ENCODE measurements at regions not wholly inside any gene's neighbourhood (a gene's known extent, or its start where the extent isn't known, plus 50 kb on each side); places are given as distances from the start of the nearest gene placed in this dataset.

DNA sequence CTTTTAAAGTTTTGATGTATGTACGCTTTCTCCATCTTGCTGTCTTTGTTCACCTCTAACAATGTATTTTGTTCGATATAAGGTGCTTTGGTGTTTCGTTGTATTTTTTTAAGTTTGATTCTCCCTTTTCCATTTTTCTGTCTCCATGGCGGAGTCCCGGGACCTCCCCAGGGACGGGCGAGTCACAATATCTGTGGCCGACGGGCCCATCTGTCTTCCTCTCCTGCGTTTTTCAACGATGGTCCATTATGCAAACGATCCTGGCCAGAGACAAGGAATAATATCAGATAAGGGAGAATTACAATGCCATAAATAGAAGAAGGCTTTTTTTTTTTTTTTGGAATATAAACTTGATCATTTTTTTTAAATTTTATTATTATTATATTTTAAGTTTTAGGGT is 112.3 kb upstream of the SHOX start:
- Histone ChIP-seq H3K9me3 (ENCODE audit: insufficient read depth, low read length) (no peaks in the 10 kb centered on the region), H3K79me2 (ENCODE audit: low read length) (no peaks in the 10 kb centered on the region), H3K4me2 (ENCODE audit: low read length) (no peak overlapping the region), H3K27ac (ENCODE audit: low read length) (no peak overlapping the region), H3K36me3 (replicated peaks; ENCODE audit: low read depth, low read length) (no peaks in the 10 kb centered on the region), H3K27me3 (ENCODE audit: low read depth, low read length) (no peaks in the 10 kb centered on the region), H4K20me1 (ENCODE audit: insufficient read depth, low read length) (no peaks in the 10 kb centered on the region), H3K9ac (ENCODE audit: low read length) (no peak overlapping the region), H3K4me3 (ENCODE audit: low read length) (no peak overlapping the region), H3K4me1 (ENCODE audit: low read length) (no peaks in the 10 kb centered on the region), H2AFZ (ENCODE audit: low read depth, low read length) (no peak overlapping the region)
- TF ChIP-seq EZH2phosphoT487 (IDR thresholded peaks at IDR 0.05; ENCODE audit: low read depth): no peak
- TF ChIP-seq, protein P1, sequence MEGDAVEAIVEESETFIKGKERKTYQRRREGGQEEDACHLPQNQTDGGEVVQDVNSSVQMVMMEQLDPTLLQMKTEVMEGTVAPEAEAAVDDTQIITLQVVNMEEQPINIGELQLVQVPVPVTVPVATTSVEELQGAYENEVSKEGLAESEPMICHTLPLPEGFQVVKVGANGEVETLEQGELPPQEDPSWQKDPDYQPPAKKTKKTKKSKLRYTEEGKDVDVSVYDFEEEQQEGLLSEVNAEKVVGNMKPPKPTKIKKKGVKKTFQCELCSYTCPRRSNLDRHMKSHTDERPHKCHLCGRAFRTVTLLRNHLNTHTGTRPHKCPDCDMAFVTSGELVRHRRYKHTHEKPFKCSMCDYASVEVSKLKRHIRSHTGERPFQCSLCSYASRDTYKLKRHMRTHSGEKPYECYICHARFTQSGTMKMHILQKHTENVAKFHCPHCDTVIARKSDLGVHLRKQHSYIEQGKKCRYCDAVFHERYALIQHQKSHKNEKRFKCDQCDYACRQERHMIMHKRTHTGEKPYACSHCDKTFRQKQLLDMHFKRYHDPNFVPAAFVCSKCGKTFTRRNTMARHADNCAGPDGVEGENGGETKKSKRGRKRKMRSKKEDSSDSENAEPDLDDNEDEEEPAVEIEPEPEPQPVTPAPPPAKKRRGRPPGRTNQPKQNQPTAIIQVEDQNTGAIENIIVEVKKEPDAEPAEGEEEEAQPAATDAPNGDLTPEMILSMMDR (IDR thresholded peaks at IDR 0.05; ENCODE audit: low read depth, low read length): no peak

DNA sequence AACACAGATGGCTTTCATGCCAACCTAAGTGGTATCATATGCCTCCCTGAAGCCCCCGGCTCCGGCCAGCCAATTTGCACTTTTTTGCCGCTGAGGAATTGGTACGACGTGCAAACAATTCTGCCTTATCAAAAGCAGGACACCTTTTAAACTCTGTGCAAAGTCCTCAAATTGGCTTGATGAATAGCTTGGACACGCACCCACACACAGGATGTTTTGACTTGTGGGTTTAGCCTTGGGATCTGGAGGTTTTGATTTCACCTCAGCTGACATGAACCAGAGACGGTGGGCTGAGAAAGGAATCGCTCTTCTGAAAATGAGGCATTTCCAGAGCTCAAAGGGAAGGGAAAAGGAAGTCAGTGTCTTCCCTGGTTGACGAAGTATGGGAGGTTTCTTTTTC is 110.8 kb upstream of the SHOX start:
- Histone ChIP-seq H3K9ac (ENCODE audit: low read length) (no peak overlapping the region), H3K79me2 (ENCODE audit: low read length) (no peaks in the 10 kb centered on the region), H4K20me1 (ENCODE audit: insufficient read depth, low read length) (no peaks in the 10 kb centered on the region), H2AFZ (ENCODE audit: low read depth, low read length) (no peak overlapping the region), H3K9me3 (ENCODE audit: insufficient read depth, low read length) (no peaks in the 10 kb centered on the region), H3K4me3 (ENCODE audit: low read length) (no peak overlapping the region), H3K27me3 (ENCODE audit: low read depth, low read length) (no peaks in the 10 kb centered on the region), H3K36me3 (replicated peaks; ENCODE audit: low read depth, low read length) (no peaks in the 10 kb centered on the region), H3K27ac (ENCODE audit: low read length) (no peak overlapping the region), H3K4me1 (ENCODE audit: low read length) (no peaks in the 10 kb centered on the region), H3K4me2 (ENCODE audit: low read length) (no peak overlapping the region)
- TF ChIP-seq EZH2phosphoT487 (IDR thresholded peaks at IDR 0.05; ENCODE audit: low read depth): no peak
- TF ChIP-seq, protein P1 (IDR thresholded peaks at IDR 0.05; ENCODE audit: low read depth, low read length): no peak

DNA sequence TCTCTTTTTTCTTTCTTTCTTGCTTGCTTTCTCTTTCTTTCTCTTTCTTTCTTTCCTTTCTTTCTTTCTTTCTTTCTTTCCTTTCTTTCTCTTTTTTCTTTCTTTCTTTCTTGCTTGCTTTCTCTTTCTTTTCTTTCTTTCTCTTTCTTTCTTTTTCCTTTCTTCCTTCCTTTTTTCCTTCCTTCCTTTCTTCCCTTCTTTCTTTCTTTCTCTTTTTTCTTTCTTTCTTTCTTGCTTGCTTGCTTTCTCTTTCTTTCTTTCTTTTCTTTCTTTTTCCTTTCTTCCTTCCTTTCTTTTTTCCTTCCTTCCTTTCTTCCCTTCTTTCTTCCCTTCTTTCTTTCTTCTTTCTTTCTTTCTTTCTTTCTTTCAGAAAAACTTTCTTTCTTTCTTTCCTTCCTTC is 108.1 kb upstream of the SHOX start:
- TF ChIP-seq, protein P1 (IDR thresholded peaks at IDR 0.05; ENCODE audit: low read depth, low read length): no peak
- TF ChIP-seq EZH2phosphoT487 (IDR thresholded peaks at IDR 0.05; ENCODE audit: low read depth): no peak
- no peak overlapping the region for H3K4me2 ChIP-seq (ENCODE audit: low read length)

DNA sequence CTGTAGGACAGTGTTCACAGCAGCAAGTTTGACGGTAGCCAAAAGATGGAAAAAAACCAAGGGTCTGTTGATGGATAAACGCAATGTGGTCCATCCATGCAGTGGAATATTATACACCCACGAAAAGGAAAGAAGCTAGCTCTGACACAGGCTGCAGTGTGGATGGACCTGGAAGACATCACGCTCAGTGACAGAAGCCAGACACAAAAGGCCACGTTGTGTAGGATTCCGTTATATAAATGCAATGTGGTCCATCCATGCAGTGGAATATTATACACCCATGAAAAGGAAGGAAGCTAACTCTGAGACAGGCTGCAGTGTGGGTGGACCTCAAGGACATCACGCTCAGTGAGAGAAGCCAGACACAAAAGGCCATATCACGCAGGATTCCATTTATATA is 105.5 kb upstream of the SHOX start:
- Histone ChIP-seq H3K9me3 (ENCODE audit: insufficient read depth, low read length) (peaks cover 6% of the 10 kb centered on the region), H3K4me3 (ENCODE audit: low read length) (no peak overlapping the region)

More for the DNA sequence above, 108.1 kb upstream of the SHOX start:
- Histone ChIP-seq H3K4me1 (ENCODE audit: low read length) (no peaks in the 10 kb centered on the region), H3K27me3 (ENCODE audit: low read depth, low read length) (no peaks in the 10 kb centered on the region), H3K36me3 (replicated peaks; ENCODE audit: low read depth, low read length) (no peaks in the 10 kb centered on the region), H3K79me2 (ENCODE audit: low read length) (no peaks in the 10 kb centered on the region), H4K20me1 (ENCODE audit: insufficient read depth, low read length) (no peaks in the 10 kb centered on the region), H3K27ac (ENCODE audit: low read length) (no peak overlapping the region), H3K4me3 (ENCODE audit: low read length) (no peak overlapping the region), H3K9me3 (ENCODE audit: insufficient read depth, low read length) (peaks cover 6% of the 10 kb centered on the region), H3K9ac (ENCODE audit: low read length) (no peak overlapping the region), H2AFZ (ENCODE audit: low read depth, low read length) (no peak overlapping the region)

More for the DNA sequence above, 105.5 kb upstream of the SHOX start:
- H3K4me2 ChIP-seq (ENCODE audit: low read length): no peak overlapping the region
- H3K36me3 ChIP-seq (replicated peaks; ENCODE audit: low read depth, low read length): no peaks in the 10 kb centered on the region
- no peak overlapping the region for H3K9ac ChIP-seq (ENCODE audit: low read length)
- H3K79me2 ChIP-seq (ENCODE audit: low read length): no peaks in the 10 kb centered on the region
- no peaks in the 10 kb centered on the region for H3K4me1 ChIP-seq (ENCODE audit: low read length)
- TF ChIP-seq, protein P1 (IDR thresholded peaks at IDR 0.05; ENCODE audit: low read depth, low read length): no peak
- no peak for TF ChIP-seq EZH2phosphoT487 (IDR thresholded peaks at IDR 0.05; ENCODE audit: low read depth)
- H3K27ac ChIP-seq (ENCODE audit: low read length): no peak overlapping the region
- H2AFZ ChIP-seq (ENCODE audit: low read depth, low read length): no peak overlapping the region
- no peaks in the 10 kb centered on the region for H4K20me1 ChIP-seq (ENCODE audit: insufficient read depth, low read length)
- H3K27me3 ChIP-seq (ENCODE audit: low read depth, low read length): no peaks in the 10 kb centered on the region
